ENCODE measurements at regions not wholly inside any gene's neighbourhood (a gene's known extent, or its start where the extent isn't known, plus 50 kb on each side); places are given as distances from the start of the nearest gene placed in this dataset.
"Not testable (repeated sequence)": the region's sequence is repeated elsewhere in the genome, so short reads cannot be mapped to it uniquely, and the experiment has no call there.

GRCh38 chr19:20294181-20294580 lies 127.2 kb downstream of the ZNF486 start:
- Histone ChIP-seq H3K36me3 (no peaks in the 10 kb centered on the region), H3K4me1 (no peaks in the 10 kb centered on the region), H3K9me3 (no peaks in the 10 kb centered on the region), H3K27me3 (no peaks in the 10 kb centered on the region), H3K4me3 (no peak overlapping the region), H3K27ac (no peak overlapping the region)
- intact Hi-C loops (cut with DNase I; ENCODE audit: low total_unique reads) = no loop called here
- no peak for DNase-seq
- TF ChIP-seq CTCF (IDR thresholded peaks at IDR 0.05) = no peak

GRCh38 chr19:20292520-20292919 lies 125.5 kb downstream of the ZNF486 start:
- H3K9me3 ChIP-seq; H3K36me3 ChIP-seq; H3K27me3 ChIP-seq; H3K4me3 ChIP-seq; intact Hi-C loops (cut with DNase I; ENCODE audit: low total_unique reads); H3K27ac ChIP-seq; H3K4me1 ChIP-seq; DNase-seq: not testable (repeated sequence)

GRCh38 chr19:20289186-20289585 lies 122.2 kb downstream of the ZNF486 start:
- intact Hi-C loops (cut with DNase I; ENCODE audit: low total_unique reads) = no loop called here
- no peak for TF ChIP-seq CTCF (IDR thresholded peaks at IDR 0.05)
- H3K27ac ChIP-seq = no peak overlapping the region
- no peak overlapping the region for H3K4me3 ChIP-seq
- H3K9me3 ChIP-seq = no peaks in the 10 kb centered on the region
- H3K36me3 ChIP-seq = no peaks in the 10 kb centered on the region
- no peaks in the 10 kb centered on the region for H3K27me3 ChIP-seq
- DNase-seq = no peak
- H3K4me1 ChIP-seq = no peaks in the 10 kb centered on the region

GRCh38 chr19:20287070-20287469 lies 120.1 kb downstream of the ZNF486 start:
- intact Hi-C loops (cut with DNase I; ENCODE audit: low total_unique reads) = no loop called here
- Histone ChIP-seq H3K36me3 (no peaks in the 10 kb centered on the region), H3K4me1 (no peaks in the 10 kb centered on the region), H3K9me3 (no peaks in the 10 kb centered on the region), H3K27ac (no peak overlapping the region), H3K27me3 (no peaks in the 10 kb centered on the region), H3K4me3 (no peak overlapping the region)
- TF ChIP-seq CTCF (IDR thresholded peaks at IDR 0.05) = no peak
- no peak for DNase-seq

GRCh38 chr19:20285876-20286275 lies 118.9 kb downstream of the ZNF486 start:
- H3K4me1 ChIP-seq; H3K4me3 ChIP-seq; DNase-seq; H3K27me3 ChIP-seq; H3K9me3 ChIP-seq; H3K36me3 ChIP-seq; H3K27ac ChIP-seq; intact Hi-C loops (cut with DNase I; ENCODE audit: low total_unique reads): not testable (repeated sequence)

GRCh38 chr19:20279516-20279915 lies 112.5 kb downstream of the ZNF486 start:
- Histone ChIP-seq H3K27ac (no peak overlapping the region), H3K4me1 (peaks cover 0 to 6% (median 0%) of the 10 kb centered on the region in 4 donors), H3K36me3 (no peaks in the 10 kb centered on the region), H3K9me3 (no peaks in the 10 kb centered on the region), H3K27me3 (no peaks in the 10 kb centered on the region), H3K4me3 (no peak overlapping the region)
- DNase-seq = no peak
- no peak for TF ChIP-seq CTCF (IDR thresholded peaks at IDR 0.05)
- intact Hi-C loops (cut with DNase I; ENCODE audit: low total_unique reads) = loop anchor here (10.0 kb wide), 1 partner anchor 285 kb away; no protein-coding TSS in a partner anchor

- no peaks in the 10 kb centered on the region for H3K9me3 ChIP-seq
- H3K27ac ChIP-seq = no peak overlapping the region
- DNase-seq = no peak
- peaks cover 0 to 6% (median 0%) of the 10 kb centered on the region in 4 donors for H3K4me1 ChIP-seq
- no peak for TF ChIP-seq CTCF (IDR thresholded peaks at IDR 0.05)
- no peaks in the 10 kb centered on the region for H3K27me3 ChIP-seq
- intact Hi-C loops (cut with DNase I; ENCODE audit: low total_unique reads) = loop anchor here (10.0 kb wide), 1 partner anchor 284 kb away; no protein-coding TSS in a partner anchor
- H3K4me3 ChIP-seq = no peak overlapping the region
- H3K36me3 ChIP-seq = no peaks in the 10 kb centered on the region
Observed at GRCh38 chr19:20278342-20278741, 111.3 kb downstream of the ZNF486 start.

GRCh38 chr19:20276732-20277082 lies 109.7 kb downstream of the ZNF486 start:
- H3K27ac ChIP-seq, DNase-seq, H3K9me3 ChIP-seq, H3K36me3 ChIP-seq, H3K4me3 ChIP-seq, H3K4me1 ChIP-seq, H3K27me3 ChIP-seq: not testable (repeated sequence)
- intact Hi-C loops (cut with DNase I; ENCODE audit: low total_unique reads) = loop anchor here (10.0 kb wide), 1 partner anchor 282 kb away; no protein-coding TSS in a partner anchor
